HT1080 (cell line): ENCODE measurements at regions not wholly inside any gene's neighbourhood (a gene's known extent, or its start where the extent isn't known, plus 50 kb on each side); places are given as distances from the start of the nearest gene placed in this dataset. TPM values are rescaled to one million over a fixed set of nuclear protein-coding genes. Genes with fewer than 3 reads are reported as not detected.
A peak's percentile ranks its signal among the peaks of the same experiment; 100 is the strongest.

Experiments
- DNase-seq: peaks from one replicate; pipeline ENCODE4 v3.0.0-alpha.2; 2015; ENCODE audit warnings: low read depth
- small RNA-seq: library from RNA; depleted of rRNA; stranded (forward); fragments of <200 nt; gene quantifications from one replicate; pipeline ENCODE3, GENCODE V24; 2014

- DNase-seq = peak; percentile 74
Observed at GRCh38 chr10:85532773-85533172, 833.8 kb downstream of the GRID1 start.

GRCh38 chr10:85535926-85536325 lies 830.7 kb downstream of the GRID1 start:
- DNase-seq = no peak

- no peak for DNase-seq
Observed at GRCh38 chr10:85537561-85537960, 829.0 kb downstream of the GRID1 start.

- DNase-seq = no peak
Observed at GRCh38 chr10:85538601-85539000, 828.0 kb downstream of the GRID1 start.

GRCh38 chr10:85542152-85542551 lies 824.4 kb downstream of the GRID1 start:
- DNase-seq = no peak

- no peak for DNase-seq
Observed at GRCh38 chr10:85542936-85543730, 823.5 kb downstream of the GRID1 start.

GRCh38 chr10:85544956-85545355 lies 821.6 kb downstream of the GRID1 start:
- no peak for DNase-seq

- DNase-seq = no peak
Observed at GRCh38 chr10:85545874-85546273, 820.7 kb downstream of the GRID1 start.

- no peak for DNase-seq
Observed at GRCh38 chr10:85547460-85548023, 819.1 kb downstream of the GRID1 start.

GRCh38 chr10:85548034-85548433 lies 818.6 kb downstream of the GRID1 start:
- DNase-seq = peak; percentile 77

Small RNA genes in the stretch of these regions (small RNA-seq; reads per million reads assigned to genes)
- not detected for gene RNU6-325P
